Loucy (cell line): ENCODE measurements at regions not wholly inside any gene's neighbourhood (a gene's known extent, or its start where the extent isn't known, plus 50 kb on each side); places are given as distances from the start of the nearest gene placed in this dataset.

Experiments used
- H2AFZ ChIP-seq: fragments of 200-600 bp; sonication (generic); 2 replicates; pipeline ENCODE4 v1.6.0; 2016; ENCODE audit warnings: antibody characterized with exemption, mild to moderate bottlenecking, low read length, moderate library complexity
- H3F3A ChIP-seq: fragments of 200-600 bp; 2 replicates; pipeline ENCODE4 v1.6.0; 2016; ENCODE audit warnings: antibody characterized with exemption, low read depth, mild to moderate bottlenecking
- H3K27me3 ChIP-seq: fragments of 200-600 bp; sonication (generic); 2 replicates; pipeline ENCODE4 v1.6.1; 2014; ENCODE audit warnings: low read length, mild to moderate bottlenecking; ENCODE audit not compliant: insufficient read depth, poor library complexity, severe bottlenecking
- H3K36me3 ChIP-seq: fragments of 200-600 bp; sonication (generic); 2 replicates; pipeline ENCODE4 v1.6.1; 2016; ENCODE audit warnings: low read length; ENCODE audit not compliant: insufficient read depth
- H3K4me1 ChIP-seq: fragments of 200-600 bp; sonication (generic); 2 replicates; pipeline ENCODE4 v1.5.1; 2014; ENCODE audit warnings: low read length, mild to moderate bottlenecking; ENCODE audit not compliant: insufficient read depth, poor library complexity, severe bottlenecking
- H3K4me2 ChIP-seq: fragments of 200-600 bp; sonication (generic); 2 replicates; pipeline ENCODE4 v1.6.0; 2014; ENCODE audit warnings: antibody characterized with exemption, low read length, low read depth, mild to moderate bottlenecking; ENCODE audit not compliant: poor library complexity, severe bottlenecking
- H3K4me3 ChIP-seq: fragments of 200-600 bp; sonication (generic); 2 replicates; pipeline ENCODE4 v1.5.1; 2014; ENCODE audit warnings: low read length, mild to moderate bottlenecking, mixed read lengths; ENCODE audit not compliant: poor library complexity, severe bottlenecking
- H3K79me2 ChIP-seq: fragments of 200-600 bp; sonication (generic); 2 replicates; pipeline ENCODE4 v1.6.1; 2014; ENCODE audit warnings: low read length; ENCODE audit not compliant: insufficient read depth
- H3K9ac ChIP-seq: fragments of 200-600 bp; sonication (generic); 2 replicates; pipeline ENCODE4 v1.6.0; 2014; ENCODE audit warnings: mild to moderate bottlenecking, low read depth, low read length, moderate library complexity; ENCODE audit not compliant: poor library complexity, severe bottlenecking
- H3K9me2 ChIP-seq: fragments of 200-600 bp; sonication (generic); replicated peaks from 2 replicates; pipeline ENCODE4 v1.6.1; 2016; ENCODE audit warnings: low read depth, low read length, mixed read lengths
- H3K9me3 ChIP-seq: fragments of 200-600 bp; sonication (generic); 2 replicates; pipeline ENCODE4 v1.6.1; 2014; ENCODE audit warnings: mild to moderate bottlenecking, antibody characterized with exemption, low read length, low read depth; ENCODE audit not compliant: insufficient read depth
- H4K20me1 ChIP-seq: fragments of 200-600 bp; sonication (generic); 2 replicates; pipeline ENCODE4 v1.6.0; 2014; ENCODE audit warnings: antibody characterized with exemption, low read length, mild to moderate bottlenecking; ENCODE audit not compliant: insufficient read depth, poor library complexity, severe bottlenecking
- EZH2phosphoT487 ChIP-seq: fragments of 200-600 bp; IDR thresholded peaks from 2 replicates; pipeline ENCODE4 v1.6.1; 2018; ENCODE audit warnings: antibody characterized with exemption, mild to moderate bottlenecking, moderate library complexity, borderline replicate concordance
- TF ChIP-seq, protein P1 (sequence below): fragments of 200-600 bp; sonication (generic); conservative IDR thresholded peaks from 2 replicates; pipeline ENCODE4 v1.5.1; 2014; ENCODE audit warnings: mild to moderate bottlenecking, antibody characterized with exemption, low read length

DNA sequence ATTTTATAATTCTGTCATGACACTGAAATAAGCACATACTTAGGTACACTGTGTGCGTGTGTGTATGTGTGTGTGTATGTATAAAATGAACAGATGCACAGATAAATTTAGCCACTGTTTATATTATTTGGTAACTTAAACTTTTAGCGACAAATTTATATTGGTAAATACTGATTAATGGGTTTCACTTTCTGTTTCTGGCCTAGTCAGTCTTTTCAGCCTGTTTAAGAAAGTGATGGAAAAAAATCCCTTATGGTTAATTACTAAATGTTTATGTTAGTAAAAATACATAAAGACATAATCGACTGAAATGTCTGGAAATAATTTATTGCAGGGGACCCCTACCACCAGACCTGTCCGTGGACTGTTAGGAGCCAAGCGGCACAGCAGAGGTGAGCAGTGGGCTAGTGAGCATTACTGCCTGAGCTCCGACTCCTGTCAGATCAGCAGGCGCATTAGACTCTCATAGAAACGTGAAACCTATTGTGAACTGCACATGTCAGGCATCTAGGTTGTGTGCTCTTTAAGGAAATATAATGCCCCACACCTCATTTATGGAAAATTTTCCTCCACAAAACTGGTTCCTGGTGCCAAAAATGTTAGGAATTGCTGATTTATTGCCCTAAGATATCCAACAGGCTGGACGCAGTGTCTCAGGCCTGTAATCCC, 717.4 kb downstream of the SI start:
- Histone ChIP-seq H2AFZ (no peak overlapping the region), H3K27me3 (no peaks in the 10 kb centered on the region), H3K9me2 (no peaks in the 10 kb centered on the region), H3K36me3 (no peaks in the 10 kb centered on the region), H3K4me1 (no peaks in the 10 kb centered on the region), H3K4me3 (no peak overlapping the region), H3K9ac (no peak overlapping the region), H3K4me2 (no peak overlapping the region), H4K20me1 (no peaks in the 10 kb centered on the region), H3F3A (no peaks in the 10 kb centered on the region), H3K79me2 (no peaks in the 10 kb centered on the region), H3K9me3 (no peaks in the 10 kb centered on the region)
- no peak for TF ChIP-seq EZH2phosphoT487
- TF ChIP-seq, protein P1, sequence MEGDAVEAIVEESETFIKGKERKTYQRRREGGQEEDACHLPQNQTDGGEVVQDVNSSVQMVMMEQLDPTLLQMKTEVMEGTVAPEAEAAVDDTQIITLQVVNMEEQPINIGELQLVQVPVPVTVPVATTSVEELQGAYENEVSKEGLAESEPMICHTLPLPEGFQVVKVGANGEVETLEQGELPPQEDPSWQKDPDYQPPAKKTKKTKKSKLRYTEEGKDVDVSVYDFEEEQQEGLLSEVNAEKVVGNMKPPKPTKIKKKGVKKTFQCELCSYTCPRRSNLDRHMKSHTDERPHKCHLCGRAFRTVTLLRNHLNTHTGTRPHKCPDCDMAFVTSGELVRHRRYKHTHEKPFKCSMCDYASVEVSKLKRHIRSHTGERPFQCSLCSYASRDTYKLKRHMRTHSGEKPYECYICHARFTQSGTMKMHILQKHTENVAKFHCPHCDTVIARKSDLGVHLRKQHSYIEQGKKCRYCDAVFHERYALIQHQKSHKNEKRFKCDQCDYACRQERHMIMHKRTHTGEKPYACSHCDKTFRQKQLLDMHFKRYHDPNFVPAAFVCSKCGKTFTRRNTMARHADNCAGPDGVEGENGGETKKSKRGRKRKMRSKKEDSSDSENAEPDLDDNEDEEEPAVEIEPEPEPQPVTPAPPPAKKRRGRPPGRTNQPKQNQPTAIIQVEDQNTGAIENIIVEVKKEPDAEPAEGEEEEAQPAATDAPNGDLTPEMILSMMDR, result no peak

DNA sequence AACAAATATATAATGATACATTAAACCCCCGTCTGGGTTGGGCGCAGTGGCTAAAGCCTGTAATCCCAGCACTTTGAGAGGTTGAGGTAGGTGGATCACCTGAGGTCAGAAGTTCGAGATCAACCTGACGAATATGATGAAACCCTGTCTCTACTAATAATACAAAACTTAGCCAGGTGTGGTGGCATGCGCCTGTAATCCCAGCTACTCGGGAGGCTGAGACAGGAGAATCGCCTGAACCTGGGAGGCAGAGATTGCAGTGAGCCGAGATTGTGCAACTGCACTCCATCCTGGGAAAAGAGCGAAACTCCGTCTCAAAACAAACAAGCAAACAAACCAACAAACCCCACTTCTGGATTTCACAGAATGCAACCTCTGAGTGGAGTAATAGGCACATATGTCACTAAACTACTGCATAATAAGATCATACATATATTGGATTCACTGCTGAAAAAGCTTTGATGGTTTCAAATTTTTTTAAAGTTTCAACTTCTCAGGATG, 718.2 kb downstream of the SI start:
- no peaks in the 10 kb centered on the region for H4K20me1 ChIP-seq
- TF ChIP-seq, protein P1, result no peak
- no peak for TF ChIP-seq EZH2phosphoT487
- H3K9me2 ChIP-seq, result no peaks in the 10 kb centered on the region
- H3K4me3 ChIP-seq, result no peak overlapping the region
- no peaks in the 10 kb centered on the region for H3K36me3 ChIP-seq
- H3K4me2 ChIP-seq, result no peak overlapping the region
- H3K27me3 ChIP-seq, result no peaks in the 10 kb centered on the region
- no peaks in the 10 kb centered on the region for H3K9me3 ChIP-seq
- no peaks in the 10 kb centered on the region for H3K79me2 ChIP-seq
- no peaks in the 10 kb centered on the region for H3K4me1 ChIP-seq
- H3K9ac ChIP-seq, result no peak overlapping the region
- no peaks in the 10 kb centered on the region for H3F3A ChIP-seq
- no peak overlapping the region for H2AFZ ChIP-seq

DNA sequence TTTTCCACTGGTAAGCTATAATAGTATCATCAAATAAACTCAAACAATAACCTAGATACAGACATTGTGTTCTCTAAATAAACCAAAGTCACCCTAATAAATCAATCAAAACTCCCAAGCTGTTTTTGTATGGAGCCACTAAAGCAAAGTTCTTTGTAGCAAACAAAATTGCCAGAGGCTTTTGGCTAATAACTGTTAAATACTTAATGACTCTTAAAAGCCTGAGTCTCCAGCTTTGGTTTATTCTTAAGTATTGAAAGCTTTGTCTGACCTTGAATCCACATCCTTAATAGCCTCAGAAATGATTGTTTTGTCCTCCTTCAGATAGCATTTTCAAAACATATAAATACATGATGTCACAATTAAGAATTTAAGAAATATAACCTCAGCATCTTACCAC, 725.3 kb downstream of the SI start:
- no peaks in the 10 kb centered on the region for H3K27me3 ChIP-seq
- no peaks in the 10 kb centered on the region for H4K20me1 ChIP-seq
- no peaks in the 10 kb centered on the region for H3K79me2 ChIP-seq
- H3K4me1 ChIP-seq, result no peaks in the 10 kb centered on the region
- H3K36me3 ChIP-seq, result no peaks in the 10 kb centered on the region
- TF ChIP-seq, protein P1, result no peak
- TF ChIP-seq EZH2phosphoT487, result no peak
- no peaks in the 10 kb centered on the region for H3K9me2 ChIP-seq
- no peak overlapping the region for H3K4me2 ChIP-seq
- H3K4me3 ChIP-seq, result no peak overlapping the region
- H2AFZ ChIP-seq, result no peak overlapping the region
- no peaks in the 10 kb centered on the region for H3F3A ChIP-seq
- no peak overlapping the region for H3K9ac ChIP-seq
- H3K9me3 ChIP-seq, result no peaks in the 10 kb centered on the region
